ENCODE measurements at regions not wholly inside any gene's neighbourhood (a gene's known extent, or its start where the extent isn't known, plus 50 kb on each side); places are given as distances from the start of the nearest gene placed in this dataset.

DNA sequence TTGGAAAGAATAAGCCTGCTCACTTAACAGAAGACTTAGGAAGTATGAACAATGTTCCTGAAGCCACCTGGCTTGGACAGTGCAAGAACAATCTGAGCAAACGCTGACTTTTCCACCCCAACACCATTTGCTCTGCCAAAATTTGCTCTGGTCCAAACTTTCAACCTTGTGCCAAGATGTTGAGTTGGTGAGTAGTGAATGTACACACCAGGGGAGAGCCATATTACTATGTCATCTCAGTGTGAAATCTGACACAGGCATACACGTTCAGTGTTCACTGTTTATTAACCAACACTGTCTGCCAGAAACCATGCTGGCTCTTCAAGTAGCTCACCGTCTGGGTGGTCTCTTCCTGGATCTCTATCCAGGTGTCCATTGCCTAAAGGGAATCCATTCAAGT is 152.9 kb upstream of the LPP start:
- ChIA-PET POLR2A (no interaction called here), CTCF (no interaction called here)
- ATAC-seq, result no peak
- intact Hi-C loops (cut with micrococcal nuclease; ENCODE audit: unreplicated experiment) (no loop called here), in situ Hi-C loops (cut with HindIII; ENCODE audit: low pct_unique_long_range_greater_than_20kb, low sequenced_read_pairs) (no loop called here)
- TF ChIP-seq SIN3A (IDR thresholded peaks at IDR 0.05; ENCODE audit: borderline replicate concordance, insufficient read depth, low read depth, low read length) (no peak), TCF7L2 (IDR thresholded peaks at IDR 0.05; ENCODE audit: low read depth, low read length) (no peak), POLR2AphosphoS5 (IDR thresholded peaks at IDR 0.05; ENCODE audit: low read depth, low read length) (no peak)
- TF ChIP-seq, protein P1, sequence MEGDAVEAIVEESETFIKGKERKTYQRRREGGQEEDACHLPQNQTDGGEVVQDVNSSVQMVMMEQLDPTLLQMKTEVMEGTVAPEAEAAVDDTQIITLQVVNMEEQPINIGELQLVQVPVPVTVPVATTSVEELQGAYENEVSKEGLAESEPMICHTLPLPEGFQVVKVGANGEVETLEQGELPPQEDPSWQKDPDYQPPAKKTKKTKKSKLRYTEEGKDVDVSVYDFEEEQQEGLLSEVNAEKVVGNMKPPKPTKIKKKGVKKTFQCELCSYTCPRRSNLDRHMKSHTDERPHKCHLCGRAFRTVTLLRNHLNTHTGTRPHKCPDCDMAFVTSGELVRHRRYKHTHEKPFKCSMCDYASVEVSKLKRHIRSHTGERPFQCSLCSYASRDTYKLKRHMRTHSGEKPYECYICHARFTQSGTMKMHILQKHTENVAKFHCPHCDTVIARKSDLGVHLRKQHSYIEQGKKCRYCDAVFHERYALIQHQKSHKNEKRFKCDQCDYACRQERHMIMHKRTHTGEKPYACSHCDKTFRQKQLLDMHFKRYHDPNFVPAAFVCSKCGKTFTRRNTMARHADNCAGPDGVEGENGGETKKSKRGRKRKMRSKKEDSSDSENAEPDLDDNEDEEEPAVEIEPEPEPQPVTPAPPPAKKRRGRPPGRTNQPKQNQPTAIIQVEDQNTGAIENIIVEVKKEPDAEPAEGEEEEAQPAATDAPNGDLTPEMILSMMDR (IDR thresholded peaks at IDR 0.05), result no peak
- TF ChIP-seq, protein P2, sequence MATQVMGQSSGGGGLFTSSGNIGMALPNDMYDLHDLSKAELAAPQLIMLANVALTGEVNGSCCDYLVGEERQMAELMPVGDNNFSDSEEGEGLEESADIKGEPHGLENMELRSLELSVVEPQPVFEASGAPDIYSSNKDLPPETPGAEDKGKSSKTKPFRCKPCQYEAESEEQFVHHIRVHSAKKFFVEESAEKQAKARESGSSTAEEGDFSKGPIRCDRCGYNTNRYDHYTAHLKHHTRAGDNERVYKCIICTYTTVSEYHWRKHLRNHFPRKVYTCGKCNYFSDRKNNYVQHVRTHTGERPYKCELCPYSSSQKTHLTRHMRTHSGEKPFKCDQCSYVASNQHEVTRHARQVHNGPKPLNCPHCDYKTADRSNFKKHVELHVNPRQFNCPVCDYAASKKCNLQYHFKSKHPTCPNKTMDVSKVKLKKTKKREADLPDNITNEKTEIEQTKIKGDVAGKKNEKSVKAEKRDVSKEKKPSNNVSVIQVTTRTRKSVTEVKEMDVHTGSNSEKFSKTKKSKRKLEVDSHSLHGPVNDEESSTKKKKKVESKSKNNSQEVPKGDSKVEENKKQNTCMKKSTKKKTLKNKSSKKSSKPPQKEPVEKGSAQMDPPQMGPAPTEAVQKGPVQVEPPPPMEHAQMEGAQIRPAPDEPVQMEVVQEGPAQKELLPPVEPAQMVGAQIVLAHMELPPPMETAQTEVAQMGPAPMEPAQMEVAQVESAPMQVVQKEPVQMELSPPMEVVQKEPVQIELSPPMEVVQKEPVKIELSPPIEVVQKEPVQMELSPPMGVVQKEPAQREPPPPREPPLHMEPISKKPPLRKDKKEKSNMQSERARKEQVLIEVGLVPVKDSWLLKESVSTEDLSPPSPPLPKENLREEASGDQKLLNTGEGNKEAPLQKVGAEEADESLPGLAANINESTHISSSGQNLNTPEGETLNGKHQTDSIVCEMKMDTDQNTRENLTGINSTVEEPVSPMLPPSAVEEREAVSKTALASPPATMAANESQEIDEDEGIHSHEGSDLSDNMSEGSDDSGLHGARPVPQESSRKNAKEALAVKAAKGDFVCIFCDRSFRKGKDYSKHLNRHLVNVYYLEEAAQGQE (IDR thresholded peaks at IDR 0.05; ENCODE audit: insufficient read depth in 1 of 2, low read depth in 2 of 2, low read length in 1 of 2), result no peak
- Histone ChIP-seq H3K27ac (ENCODE audit: low read length) (no peak overlapping the region), H3K4me3 (ENCODE audit: low read depth in 2 of 2, low read length in 2 of 2) (no peak overlapping the region), H3K4me1 (ENCODE audit: control insufficient read depth, insufficient read depth, low read length) (no peaks in the 10 kb centered on the region), H3K27me3 (ENCODE audit: control insufficient read depth, insufficient read depth, low read length) (no peaks in the 10 kb centered on the region), H3K9me3 (ENCODE audit: control insufficient read depth, insufficient read depth, low read depth, low read length) (no peaks in the 10 kb centered on the region), H3K36me3 (ENCODE audit: control insufficient read depth, insufficient read depth, low read length) (no peaks in the 10 kb centered on the region)
- no TSS peak for BruUV-seq (replicated peaks)
- DNase-seq (ENCODE audit: low read depth, low spot score), result no peak

DNA sequence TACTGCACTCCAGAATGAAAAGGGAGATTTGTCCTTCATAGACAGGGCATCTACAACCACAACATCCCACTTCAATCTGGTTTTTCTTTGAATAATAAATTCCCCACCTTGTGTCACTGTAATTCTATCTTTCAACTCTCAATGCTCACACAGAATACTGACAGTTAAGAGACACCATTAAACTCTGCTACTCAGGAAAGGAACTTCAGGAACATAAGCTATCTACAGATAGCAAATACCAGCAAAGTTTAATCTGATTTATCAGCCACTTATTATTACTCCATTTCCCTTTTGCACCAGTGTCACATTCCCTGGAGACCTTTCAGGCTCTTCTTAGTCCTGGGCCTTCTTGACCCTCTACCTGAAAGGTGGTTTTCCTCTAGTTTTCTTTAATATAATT is 152.0 kb upstream of the LPP start:
- in situ Hi-C loops (cut with HindIII; ENCODE audit: low pct_unique_long_range_greater_than_20kb, low sequenced_read_pairs) (no loop called here), intact Hi-C loops (cut with micrococcal nuclease; ENCODE audit: unreplicated experiment) (no loop called here)
- POLR2A ChIA-PET, result interaction anchor here (0.6 kb wide), 1 partner anchor 223 kb away, joined by 3 read pairs; no protein-coding TSS in a partner anchor
- Histone ChIP-seq H3K27ac (ENCODE audit: low read length) (no peak overlapping the region), H3K4me1 (ENCODE audit: control insufficient read depth, insufficient read depth, low read length) (no peaks in the 10 kb centered on the region), H3K27me3 (ENCODE audit: control insufficient read depth, insufficient read depth, low read length) (no peaks in the 10 kb centered on the region), H3K36me3 (ENCODE audit: control insufficient read depth, insufficient read depth, low read length) (no peaks in the 10 kb centered on the region), H3K4me3 (ENCODE audit: low read depth in 2 of 2, low read length in 2 of 2) (no peak overlapping the region), H3K9me3 (ENCODE audit: control insufficient read depth, insufficient read depth, low read depth, low read length) (no peaks in the 10 kb centered on the region)
- CTCF ChIA-PET, result no interaction called here
- TF ChIP-seq TCF7L2 (IDR thresholded peaks at IDR 0.05; ENCODE audit: low read depth, low read length) (no peak), POLR2AphosphoS5 (IDR thresholded peaks at IDR 0.05; ENCODE audit: low read depth, low read length) (no peak), SIN3A (IDR thresholded peaks at IDR 0.05; ENCODE audit: borderline replicate concordance, insufficient read depth, low read depth, low read length) (no peak)
- TF ChIP-seq, protein P2 (IDR thresholded peaks at IDR 0.05; ENCODE audit: insufficient read depth in 1 of 2, low read depth in 2 of 2, low read length in 1 of 2), result no peak
- TF ChIP-seq, protein P1 (IDR thresholded peaks at IDR 0.05), result no peak
- DNase-seq (ENCODE audit: low read depth, low spot score) (no peak), ATAC-seq (no peak)
- BruUV-seq (replicated peaks), result no TSS peak

All from Panc1 (cell line).